A673 (cell line): ENCODE measurements at regions not wholly inside any gene's neighbourhood (a gene's known extent, or its start where the extent isn't known, plus 50 kb on each side); places are given as distances from the start of the nearest gene placed in this dataset.

Experiments
- CTCF ChIP-seq: fragments of 300-800, 200-600 bp; sonication (generic); conservative IDR thresholded peaks from 2 replicates; pipeline ENCODE4 v1.5.1; 2017; ENCODE audit warnings: low read depth, mild to moderate bottlenecking, antibody characterized with exemption, low read length, moderate library complexity, mixed read lengths
- EZH2 ChIP-seq: fragments of 200-600 bp; sonication (generic); IDR thresholded peaks from 2 replicates; pipeline ENCODE4 v1.6.1; 2017; ENCODE audit warnings: borderline replicate concordance, low read depth, mild to moderate bottlenecking, mixed read lengths, antibody characterized with exemption, low read length; ENCODE audit not compliant: poor library complexity, severe bottlenecking

GRCh38 chr3:117226932-117227331 lies 517.4 kb downstream of the TUSC7 start:
- TF ChIP-seq CTCF (no peak), EZH2 (no peak)
